HG03342 (cell line): ENCODE measurements at regions not wholly inside any gene's neighbourhood (a gene's known extent, or its start where the extent isn't known, plus 50 kb on each side); places are given as distances from the start of the nearest gene placed in this dataset.

Experiments
- ATAC-seq: cut with Tn5 transposase; IDR thresholded peaks from one replicate; pipeline ENCODE4 v1.9.1; 2021; ENCODE audit warnings: mild to moderate bottlenecking, moderate library complexity; ENCODE audit not compliant: unreplicated experiment

GRCh38 chr10:90575125-90575524, 282.7 kb downstream of the HTR7 start:
- ATAC-seq, result no peak

GRCh38 chr10:90577569-90577968, 280.3 kb downstream of the HTR7 start:
- ATAC-seq, result no peak

GRCh38 chr10:90579602-90580242, 278.1 kb downstream of the HTR7 start:
- no peak for ATAC-seq

- ATAC-seq, result no peak
Measured at GRCh38 chr10:90583416-90583815, 274.4 kb downstream of the HTR7 start.

GRCh38 chr10:90587081-90587491, 270.8 kb downstream of the HTR7 start:
- ATAC-seq, result no peak

GRCh38 chr10:90587561-90587960, 270.3 kb downstream of the HTR7 start:
- ATAC-seq, result no peak

GRCh38 chr10:90588222-90588621, 269.6 kb downstream of the HTR7 start:
- no peak for ATAC-seq

- ATAC-seq, result no peak
Measured at GRCh38 chr10:90589825-90590224, 268.0 kb downstream of the HTR7 start.

- ATAC-seq, result no peak
Measured at GRCh38 chr10:90591629-90592028, 266.2 kb downstream of the HTR7 start.

- no peak for ATAC-seq
Measured at GRCh38 chr10:90592638-90593302, 265.1 kb downstream of the HTR7 start.

- no peak for ATAC-seq
Measured at GRCh38 chr10:90598513-90598912, 259.3 kb downstream of the HTR7 start.

- no peak for ATAC-seq
Measured at GRCh38 chr10:90602862-90603610, 254.8 kb downstream of the HTR7 start.

GRCh38 chr10:90604636-90605035, 253.2 kb downstream of the HTR7 start:
- ATAC-seq, result no peak

GRCh38 chr10:90605506-90605905, 252.3 kb downstream of the HTR7 start:
- ATAC-seq, result no peak

- no peak for ATAC-seq
Measured at GRCh38 chr10:90612276-90612675, 245.6 kb downstream of the HTR7 start.

- no peak for ATAC-seq
Measured at GRCh38 chr10:90614631-90615030, 243.2 kb downstream of the HTR7 start.

GRCh38 chr10:90621577-90621976, 236.3 kb downstream of the HTR7 start:
- ATAC-seq, result no peak

GRCh38 chr10:90635111-90635765, 222.6 kb downstream of the HTR7 start:
- ATAC-seq, result no peak

GRCh38 chr10:90640756-90641155, 217.1 kb downstream of the HTR7 start:
- no peak for ATAC-seq

- no peak for ATAC-seq
Measured at GRCh38 chr10:90641731-90642130, 216.1 kb downstream of the HTR7 start.

- ATAC-seq, result no peak
Measured at GRCh38 chr10:90642136-90642535, 215.7 kb downstream of the HTR7 start.

- ATAC-seq, result no peak
Measured at GRCh38 chr10:90642650-90643049, 215.2 kb downstream of the HTR7 start.
